HG02884 (cell line): ENCODE measurements at regions not wholly inside any gene's neighbourhood (a gene's known extent, or its start where the extent isn't known, plus 50 kb on each side); places are given as distances from the start of the nearest gene placed in this dataset.
A peak's percentile ranks its signal among the peaks of the same experiment; 100 is the strongest.

Experiments
- ATAC-seq: cut with Tn5 transposase; IDR thresholded peaks from one replicate; pipeline ENCODE4 v1.9.1; 2021; ENCODE audit warnings: mild to moderate bottlenecking, moderate library complexity; ENCODE audit not compliant: unreplicated experiment

GRCh38 chr10:91127341-91128082, 93.0 kb upstream of the PCGF5 start:
- ATAC-seq, result no peak

GRCh38 chr10:91135113-91135512, 85.3 kb upstream of the PCGF5 start:
- no peak for ATAC-seq

- no peak for ATAC-seq
These were observed 83.3 kb upstream of the PCGF5 start for GRCh38 chr10:91137011-91137643.

GRCh38 chr10:91137822-91138221, 82.6 kb upstream of the PCGF5 start:
- no peak for ATAC-seq

GRCh38 chr10:91140995-91141549, 79.4 kb upstream of the PCGF5 start:
- ATAC-seq, result no peak

GRCh38 chr10:91144961-91145360, 75.5 kb upstream of the PCGF5 start:
- no peak for ATAC-seq

GRCh38 chr10:91146146-91146545, 74.3 kb upstream of the PCGF5 start:
- ATAC-seq, result no peak

GRCh38 chr10:91149550-91149949, 70.9 kb upstream of the PCGF5 start:
- no peak for ATAC-seq

GRCh38 chr10:91150631-91151030, 69.8 kb upstream of the PCGF5 start:
- no peak for ATAC-seq

- ATAC-seq, result no peak
These were observed 67.0 kb upstream of the PCGF5 start for GRCh38 chr10:91153508-91153907.

GRCh38 chr10:91154842-91155241, 65.6 kb upstream of the PCGF5 start:
- no peak for ATAC-seq

GRCh38 chr10:91156196-91156595, 64.3 kb upstream of the PCGF5 start:
- ATAC-seq, result no peak

GRCh38 chr10:91159254-91159783, 61.1 kb upstream of the PCGF5 start:
- no peak for ATAC-seq

GRCh38 chr10:91162050-91162494, 58.4 kb upstream of the PCGF5 start:
- ATAC-seq, result no peak

- ATAC-seq, result peak; percentile 46
These were observed 57.8 kb upstream of the PCGF5 start for GRCh38 chr10:91162495-91163268.

- ATAC-seq, result peak; percentile 43
These were observed 57.1 kb upstream of the PCGF5 start for GRCh38 chr10:91163269-91163868.

- peak; percentile 27 for ATAC-seq
These were observed 56.5 kb upstream of the PCGF5 start for GRCh38 chr10:91163869-91164474.

GRCh38 chr10:91164520-91165065, 55.9 kb upstream of the PCGF5 start:
- ATAC-seq, result no peak

- no peak for ATAC-seq
These were observed 53.1 kb upstream of the PCGF5 start for GRCh38 chr10:91167406-91167805.

- ATAC-seq, result no peak
These were observed 50.0 kb upstream of the PCGF5 start for GRCh38 chr10:91170418-91170817.
